Amniotic epithelial cell (primary cell): ENCODE measurements at regions not wholly inside any gene's neighbourhood (a gene's known extent, or its start where the extent isn't known, plus 50 kb on each side); places are given as distances from the start of the nearest gene placed in this dataset.

ENCODE experiments used
- DNase-seq: peaks from one replicate; pipeline ENCODE4 v3.0.0-alpha.2; 2010; ENCODE audit warnings: low read depth

DNA sequence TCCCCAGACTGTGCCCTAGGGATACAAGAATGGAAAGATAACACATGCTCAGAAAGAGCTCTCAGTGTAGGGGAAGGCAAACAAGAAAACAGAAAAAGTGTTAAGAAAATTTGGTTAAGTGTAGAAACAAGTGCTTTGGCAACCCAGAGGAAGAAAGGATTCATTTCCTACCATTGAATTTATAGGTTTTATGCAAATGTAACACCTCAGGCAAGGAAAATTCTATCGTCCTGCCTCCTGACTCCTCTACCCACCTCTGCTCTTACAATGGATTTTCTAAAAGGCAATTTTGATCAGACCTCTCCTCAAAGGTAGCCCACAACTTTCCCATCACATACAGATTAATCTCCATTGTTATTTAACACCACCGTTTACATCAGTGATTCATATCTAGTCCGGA, 298.7 kb downstream of the RFC3 start:
- DNase-seq: no peak

DNA sequence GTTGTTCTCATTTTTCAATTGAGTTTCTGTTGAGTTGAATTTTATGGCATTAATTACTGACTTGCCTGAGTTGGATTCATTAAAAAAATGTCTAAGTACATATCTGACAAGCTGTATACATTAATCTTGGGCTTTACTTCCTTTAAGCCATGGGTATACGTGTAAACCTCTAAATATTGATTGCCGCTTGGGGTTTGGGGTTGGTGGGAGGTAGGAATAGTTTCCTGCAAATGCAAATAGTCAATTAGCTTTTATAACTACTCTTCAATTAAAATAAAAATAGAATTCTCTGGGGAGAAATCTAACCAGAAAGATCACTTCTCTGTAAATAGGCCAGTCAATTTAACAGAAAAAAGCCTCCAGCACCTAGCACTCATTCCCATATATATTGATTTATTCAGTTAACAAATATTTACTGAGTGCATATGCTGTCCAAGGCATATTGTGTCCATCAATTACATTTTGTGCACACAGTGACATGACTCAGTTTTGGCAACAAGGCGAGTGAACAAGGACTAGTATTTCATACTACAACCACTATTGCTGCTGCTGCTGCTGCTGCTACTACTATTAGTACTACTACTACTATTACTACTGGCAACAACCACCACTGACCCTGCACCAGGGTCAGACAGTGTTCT, 306.8 kb downstream of the RFC3 start:
- DNase-seq: no peak

DNA sequence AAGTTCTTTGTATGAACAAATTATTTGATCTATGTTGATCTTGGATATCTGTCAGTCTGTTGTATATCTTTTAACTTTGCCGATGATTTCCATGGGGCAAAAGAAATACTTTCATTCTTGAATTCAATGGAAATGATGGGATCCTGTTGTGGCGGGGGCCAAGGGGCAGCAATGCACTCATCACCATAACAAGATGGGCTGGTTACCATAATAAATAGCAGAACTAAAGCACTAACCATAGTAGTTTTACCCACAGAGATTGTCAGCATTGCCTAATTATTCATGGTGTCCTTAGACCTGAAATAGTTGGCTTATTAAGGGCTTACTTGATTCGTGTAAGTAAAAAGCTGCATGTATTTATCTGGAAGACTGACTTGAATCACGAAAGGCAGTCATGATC, 309.6 kb downstream of the RFC3 start:
- no peak for DNase-seq

DNA sequence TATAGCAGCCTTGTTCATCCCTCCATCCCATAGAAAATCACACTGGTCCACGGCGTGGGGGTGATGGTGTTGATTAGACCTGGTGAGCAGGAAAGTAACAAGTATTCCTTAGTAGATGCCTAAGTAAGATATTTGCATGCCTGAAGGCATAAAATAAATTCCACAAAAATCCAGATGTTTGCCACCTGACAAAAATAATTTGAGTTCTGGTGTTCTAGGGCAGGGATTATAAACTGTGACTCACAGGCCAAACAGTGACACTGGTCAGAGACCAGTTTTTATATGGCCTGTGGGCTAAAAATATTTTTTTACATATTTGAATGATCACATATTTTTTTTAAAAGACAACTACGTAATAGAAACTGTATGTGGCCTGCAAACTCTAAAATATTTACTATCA, 310.7 kb downstream of the RFC3 start:
- DNase-seq: no peak

DNA sequence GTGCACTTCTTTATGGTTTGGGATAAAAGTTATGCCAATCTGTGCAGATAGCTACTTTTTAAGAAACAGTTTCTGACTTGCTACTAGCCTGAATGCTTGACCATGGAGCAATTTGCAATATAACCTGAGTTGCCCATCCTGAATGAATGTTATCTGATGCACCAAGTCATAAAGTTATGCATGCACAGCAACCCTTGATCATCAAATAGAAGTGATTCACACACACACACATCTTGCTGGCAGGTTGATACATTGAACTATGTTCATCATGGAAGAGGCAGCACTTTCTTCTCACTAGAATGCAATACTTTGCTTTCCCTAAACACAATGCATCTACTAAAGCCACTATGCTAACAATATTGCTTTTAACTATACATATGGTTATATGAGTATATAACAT, 311.5 kb downstream of the RFC3 start:
- no peak for DNase-seq

DNA sequence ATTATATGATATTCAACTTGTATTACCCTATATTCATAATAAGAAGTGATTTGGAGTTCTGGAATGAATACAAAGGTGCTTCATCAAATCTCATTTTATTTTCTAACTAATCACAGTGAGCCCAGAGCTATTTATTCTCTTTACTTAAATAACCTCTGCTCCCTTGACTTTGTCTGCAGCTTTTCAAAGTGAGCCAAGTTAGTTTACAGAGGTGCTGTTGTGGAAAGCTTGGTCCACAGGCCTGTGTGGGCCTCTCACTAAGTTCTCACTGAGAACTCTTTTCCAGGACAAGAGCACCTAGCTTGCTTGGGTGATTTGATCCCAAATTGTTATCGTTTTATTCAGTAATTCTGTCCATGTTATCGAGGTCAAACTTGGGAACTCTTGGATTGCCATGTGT, 319.3 kb downstream of the RFC3 start:
- DNase-seq: no peak

DNA sequence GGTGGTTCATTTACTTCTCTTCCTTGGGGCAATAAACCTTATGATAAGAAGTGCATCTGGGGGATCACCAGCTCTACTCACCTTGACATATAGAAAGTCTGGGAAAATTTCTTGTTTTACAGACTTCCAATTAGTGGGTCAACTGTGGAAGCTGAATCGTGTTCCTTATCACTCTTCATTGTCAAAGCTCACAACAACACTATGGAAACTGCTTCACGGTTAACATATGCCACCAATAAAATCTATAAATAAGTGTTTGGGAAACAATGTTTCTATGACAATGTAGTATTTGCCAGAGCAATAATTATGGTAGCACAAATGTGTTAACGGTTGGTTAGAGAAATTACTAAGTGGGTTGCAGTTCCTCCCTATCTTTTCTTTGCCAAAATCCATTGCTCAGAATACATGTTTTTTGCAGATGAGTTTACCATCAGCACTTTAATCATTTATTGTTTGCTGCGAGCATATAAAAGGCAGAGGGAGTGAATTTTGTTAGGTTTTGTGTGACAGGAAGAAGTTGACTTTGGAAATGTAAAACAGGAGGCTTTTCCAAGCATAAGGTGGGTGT, 321.8 kb downstream of the RFC3 start:
- DNase-seq: no peak

DNA sequence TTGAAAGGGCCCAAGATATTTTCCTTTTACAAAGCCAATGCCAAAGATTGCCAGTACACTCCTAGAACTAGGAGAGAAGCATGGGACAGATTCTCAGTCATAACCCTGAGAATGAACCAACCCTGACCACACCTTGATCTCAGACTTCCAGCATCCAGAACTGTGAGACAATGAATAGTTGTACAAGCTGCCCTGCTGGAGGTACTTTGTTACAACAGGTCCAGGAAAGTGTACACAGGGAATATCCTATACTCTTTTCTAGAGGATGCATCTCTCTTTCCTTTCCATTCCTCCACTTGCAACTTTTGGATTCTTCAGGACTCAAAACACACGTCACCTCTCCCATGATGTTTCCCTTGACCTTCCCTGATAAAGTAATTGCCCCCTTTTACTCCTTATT, 325.7 kb downstream of the RFC3 start:
- DNase-seq: no peak

DNA sequence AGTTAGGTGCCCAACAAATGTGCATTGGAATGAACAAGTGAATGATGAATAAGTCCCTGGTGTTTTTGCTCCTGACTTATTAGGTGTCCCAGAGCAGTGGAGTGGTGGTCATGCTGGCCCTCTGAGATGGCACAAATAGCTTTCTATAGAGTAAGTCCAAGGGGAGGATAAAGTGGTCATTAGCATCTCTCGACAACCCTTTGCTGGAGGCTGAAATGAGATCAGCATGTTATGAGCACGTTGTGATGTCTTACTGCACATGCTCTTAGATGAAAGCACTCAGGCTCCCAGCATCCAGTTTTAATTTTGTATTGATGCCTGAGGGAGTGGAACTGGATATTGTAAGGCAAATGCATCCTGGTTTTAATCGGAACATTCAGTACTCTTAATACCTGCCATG, 326.2 kb downstream of the RFC3 start:
- DNase-seq: no peak

DNA sequence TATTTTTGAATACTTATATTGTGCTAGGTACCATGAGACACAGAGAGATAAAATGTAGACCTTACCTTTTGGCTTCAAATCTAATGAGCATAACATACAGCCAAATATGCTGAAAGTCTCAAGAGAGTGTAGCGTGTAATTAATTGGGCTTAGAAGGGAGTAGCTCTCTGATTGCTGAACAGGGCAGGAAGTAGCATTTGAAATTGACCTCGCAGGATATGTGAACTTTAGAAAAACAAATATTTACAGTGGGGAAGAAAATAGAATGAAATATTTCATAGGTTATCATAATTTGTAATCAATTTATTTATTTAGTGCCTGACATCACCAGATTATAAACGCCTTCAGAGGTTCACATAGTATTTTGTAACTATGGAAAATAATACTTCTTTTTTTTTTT, 327.1 kb downstream of the RFC3 start:
- DNase-seq: no peak

DNA sequence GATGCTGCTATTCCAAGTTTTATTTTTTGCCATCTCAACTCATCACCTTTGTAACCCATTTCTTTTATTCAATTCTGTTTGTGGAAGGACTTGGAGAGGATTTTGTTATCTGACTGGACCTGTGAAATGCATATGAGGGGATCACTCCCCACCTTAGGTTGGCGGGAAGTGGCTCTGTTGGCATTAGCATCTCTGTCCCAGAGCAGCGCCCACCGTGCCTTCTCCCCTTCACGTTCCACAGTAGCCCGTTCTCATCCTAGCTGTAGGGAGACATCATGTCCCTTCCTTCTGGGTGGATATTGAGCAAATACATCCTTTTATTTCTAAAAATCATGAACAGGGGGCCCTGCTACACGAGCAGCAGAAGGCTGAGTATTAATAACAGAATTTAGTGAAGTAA, 330.4 kb downstream of the RFC3 start:
- no peak for DNase-seq

DNA sequence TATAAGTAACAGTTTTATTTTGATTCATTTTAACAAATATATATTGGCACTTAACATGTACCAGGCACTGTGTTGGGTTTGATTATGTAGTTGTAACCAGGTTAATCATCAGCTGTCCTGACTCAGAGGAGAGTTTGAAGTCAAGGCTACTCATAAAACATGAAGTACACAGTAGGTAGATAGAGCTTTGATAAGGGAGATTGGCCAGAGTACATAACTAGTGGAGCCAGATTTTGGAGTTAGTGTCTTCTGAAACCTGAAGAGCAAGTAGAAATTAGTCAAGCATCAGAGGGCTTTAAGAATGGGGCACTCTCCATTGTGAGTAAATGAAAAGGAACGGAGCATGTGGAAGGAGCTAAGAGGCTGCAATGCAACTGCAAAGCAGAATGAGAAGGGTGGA, 333.9 kb downstream of the RFC3 start:
- no peak for DNase-seq

DNA sequence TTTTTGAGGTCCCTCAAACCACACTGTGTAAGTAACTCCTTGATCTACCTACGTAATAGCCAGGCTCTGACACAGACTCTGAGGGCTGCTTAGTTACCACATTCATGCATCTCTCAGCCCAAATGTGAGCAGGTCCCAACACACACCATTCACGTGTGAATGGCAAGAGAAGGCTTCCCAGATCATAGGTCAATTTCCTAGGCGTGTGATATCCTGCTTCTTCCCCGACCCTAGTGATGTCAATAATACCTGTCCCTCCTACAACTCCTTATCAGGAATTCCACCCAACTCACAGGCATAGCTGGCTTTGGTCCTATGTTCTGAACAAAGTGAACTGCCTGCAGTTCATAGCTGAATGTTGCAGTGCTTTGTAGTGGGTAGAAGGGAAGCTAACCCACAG, 334.5 kb downstream of the RFC3 start:
- peak; percentile 37 for DNase-seq

DNA sequence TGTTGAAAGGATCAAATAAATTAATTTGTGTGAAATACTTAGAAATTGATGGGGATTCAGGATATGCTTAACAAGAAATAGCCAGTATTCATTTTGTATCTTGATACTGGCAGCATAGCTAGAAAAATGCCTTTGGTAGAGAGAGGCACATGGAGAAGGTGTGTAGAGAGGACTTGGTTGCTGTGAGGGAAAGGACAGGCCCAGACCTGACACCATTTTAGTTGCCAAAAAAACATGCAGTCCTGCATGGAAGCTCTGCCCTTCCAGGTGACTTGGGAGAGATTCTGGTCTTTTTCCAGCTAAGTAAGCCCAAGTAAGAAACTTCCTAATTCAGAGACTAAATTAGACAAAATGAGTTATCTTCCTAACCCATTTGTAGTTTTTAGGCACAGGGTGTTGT, 335.0 kb downstream of the RFC3 start:
- DNase-seq: no peak

DNA sequence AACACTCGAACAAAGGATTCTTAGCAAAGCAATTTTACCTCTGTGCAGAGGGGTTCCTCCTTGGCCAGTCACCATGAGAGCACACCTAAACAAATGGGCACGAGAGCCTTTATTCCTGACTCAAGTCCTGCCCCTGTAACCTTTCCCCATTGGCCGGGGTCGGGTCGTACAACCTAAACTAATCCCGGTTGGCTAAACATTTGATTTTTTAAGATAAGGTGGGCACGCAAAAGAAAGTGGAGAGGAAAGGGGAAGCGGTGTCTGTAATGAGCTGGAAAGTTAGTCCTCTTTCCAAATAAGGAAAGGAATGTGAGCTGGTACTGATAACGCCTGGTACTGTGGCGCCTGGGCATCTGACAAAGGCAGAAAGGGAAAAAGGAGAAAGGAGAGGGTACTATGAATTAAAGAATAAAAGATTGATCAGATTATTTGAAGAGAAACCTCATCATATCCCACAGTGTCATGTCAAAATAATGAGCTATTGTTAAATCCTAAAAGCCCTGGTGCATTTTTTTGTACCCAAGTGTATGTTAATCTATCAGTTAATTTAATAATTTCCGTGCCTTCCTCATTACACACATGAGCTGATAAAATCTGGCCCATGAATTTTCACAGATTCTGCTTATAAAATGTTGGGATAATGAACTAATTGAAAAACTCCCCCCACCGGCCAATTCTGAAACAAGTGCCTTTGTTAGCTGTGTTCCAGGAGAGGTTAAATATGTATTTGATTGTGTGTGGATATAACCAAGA, 335.7 kb downstream of the RFC3 start:
- DNase-seq: peak; percentile 66

DNA sequence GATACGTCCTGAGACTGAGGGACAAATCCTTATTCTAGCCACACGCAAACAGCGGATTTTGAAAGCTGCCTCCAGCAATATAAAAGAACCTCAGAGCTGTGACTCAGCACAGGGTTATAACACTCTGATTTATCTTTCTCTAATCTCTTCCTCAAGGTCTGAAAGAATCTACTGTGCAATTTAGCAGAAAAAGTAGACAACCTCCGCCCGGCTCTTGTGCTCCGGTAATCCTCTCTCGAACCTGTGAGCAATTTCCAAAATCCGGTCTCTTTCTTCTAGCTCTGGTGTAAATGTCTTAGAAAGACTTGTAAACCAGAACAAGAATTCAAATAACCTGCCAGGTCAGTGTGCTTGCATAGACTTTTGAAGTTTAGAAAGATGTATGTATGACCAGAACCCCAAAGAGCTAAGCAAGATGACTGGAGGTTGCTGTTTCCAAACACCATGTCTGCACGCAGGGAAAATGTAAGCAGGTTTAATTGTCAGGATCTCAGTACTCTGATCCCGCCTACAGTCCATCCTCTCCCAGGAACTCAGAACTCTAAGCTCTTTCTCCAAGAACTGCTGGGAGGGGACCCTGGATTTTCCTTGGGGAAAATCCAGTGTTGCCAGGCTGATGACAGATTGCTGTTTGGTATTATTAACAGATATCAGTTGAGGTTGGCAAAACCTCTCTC, 338.1 kb downstream of the RFC3 start:
- peak; percentile 86 for DNase-seq

DNA sequence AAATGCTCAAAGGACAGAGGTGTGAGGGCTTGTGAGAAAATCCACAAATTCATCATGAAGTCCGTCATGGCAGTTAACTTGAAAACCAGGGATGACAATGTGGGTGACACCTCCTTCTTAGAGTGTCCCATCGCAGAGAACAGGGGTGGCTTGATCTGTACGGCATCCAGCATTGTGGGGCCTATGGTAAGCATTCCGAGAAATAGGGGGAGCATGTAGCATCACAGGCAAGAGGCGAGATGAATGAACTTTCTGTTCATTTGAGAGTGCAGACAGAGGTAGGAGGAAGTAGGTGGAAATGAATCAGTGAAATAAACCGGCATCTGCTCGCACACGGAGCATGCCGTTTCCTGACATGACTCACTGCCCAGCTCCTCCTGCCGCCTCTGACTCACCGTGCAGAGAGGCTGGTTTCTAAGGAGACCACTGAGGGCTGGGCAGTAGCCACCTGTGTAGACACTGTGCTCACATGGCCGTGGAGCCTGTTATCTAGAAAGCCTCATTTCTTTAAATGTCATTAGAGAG, 339.0 kb downstream of the RFC3 start:
- peak; percentile 97 for DNase-seq

DNA sequence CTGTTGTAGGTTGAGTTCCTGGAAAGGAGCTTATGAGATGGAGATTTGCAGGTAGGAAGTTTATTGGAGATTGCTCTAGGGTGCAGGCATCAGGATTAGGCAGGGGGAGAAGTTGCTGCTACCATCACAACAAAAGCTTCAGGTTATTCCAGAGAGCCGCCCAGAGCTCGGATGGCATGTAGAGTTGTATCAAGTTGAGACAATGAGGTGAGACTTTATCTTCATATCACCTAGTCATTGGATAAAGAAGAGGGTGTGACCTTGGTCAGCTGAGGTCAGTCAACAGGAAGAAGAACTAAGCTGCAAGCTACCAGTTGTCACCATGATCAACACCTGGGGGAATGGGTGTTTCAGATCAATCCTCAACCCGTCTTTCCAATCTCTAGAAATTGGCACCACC, 342.0 kb downstream of the RFC3 start:
- DNase-seq: no peak

DNA sequence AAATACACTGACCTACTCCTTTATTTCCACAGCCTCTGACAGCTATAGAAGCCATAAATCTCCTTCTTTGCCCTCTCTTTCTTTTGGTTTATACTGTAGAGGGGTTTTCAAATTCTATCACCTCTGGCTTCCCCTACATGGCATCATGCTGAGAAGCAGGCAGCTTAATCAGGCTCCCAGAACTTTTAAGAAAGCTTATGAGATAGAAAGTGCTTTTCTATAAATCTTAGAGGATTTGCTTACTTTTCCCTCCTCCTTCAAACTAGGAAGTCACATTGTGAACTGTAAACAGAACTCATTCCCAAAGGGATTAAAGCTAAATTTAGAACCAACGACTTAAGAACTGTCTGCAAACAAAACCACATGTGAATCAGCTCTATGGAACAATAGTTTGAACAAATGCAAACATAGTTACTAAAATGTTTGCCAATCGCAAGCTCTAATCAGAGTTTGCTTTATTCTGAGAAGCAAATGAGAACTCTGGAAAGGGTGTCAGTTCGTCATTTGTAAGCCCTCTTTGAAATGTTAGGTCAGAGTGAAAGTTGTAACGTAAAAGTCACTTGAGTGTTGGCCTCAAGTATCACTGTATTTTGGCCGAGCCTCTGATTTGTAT, 344.1 kb downstream of the RFC3 start:
- peak; percentile 94 for DNase-seq

DNA sequence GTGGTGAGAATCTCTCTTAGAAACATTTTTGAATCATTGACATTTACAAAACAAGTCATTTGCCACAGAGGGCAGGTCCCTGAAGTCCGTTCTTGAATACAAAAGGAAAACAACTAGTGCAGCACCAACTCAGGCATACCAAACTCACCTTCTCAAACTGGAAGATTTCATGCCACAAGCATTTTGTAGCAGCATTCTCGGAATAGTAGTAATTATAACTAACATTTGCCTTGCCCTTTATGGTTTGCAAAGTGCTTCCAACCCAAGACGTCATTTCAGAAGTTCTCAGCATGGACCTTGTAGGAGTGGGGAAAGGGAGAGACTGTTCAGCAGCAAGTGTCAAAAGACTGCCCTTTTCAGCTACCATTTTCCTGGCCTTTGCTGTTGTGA, 344.6 kb downstream of the RFC3 start:
- DNase-seq: peak; percentile 48

DNA sequence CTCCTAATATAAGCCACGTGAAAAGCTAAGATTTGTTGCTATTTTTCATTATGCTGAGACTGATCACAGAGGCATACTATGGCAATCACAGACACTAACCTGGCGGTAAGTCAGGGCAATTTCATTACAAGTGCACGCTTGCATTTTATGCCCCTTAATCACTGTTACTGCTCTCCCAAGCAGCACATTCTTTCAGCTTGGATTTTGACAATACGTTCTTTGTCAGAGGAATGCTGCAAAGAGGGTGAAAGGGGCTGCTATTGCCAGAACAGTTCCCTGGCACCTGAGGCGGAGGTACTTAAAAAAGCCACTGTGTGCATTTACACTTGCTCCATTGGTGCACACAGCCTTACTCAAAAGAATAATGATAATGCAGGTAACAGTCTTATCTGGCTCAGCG, 346.6 kb downstream of the RFC3 start:
- DNase-seq: no peak

DNA sequence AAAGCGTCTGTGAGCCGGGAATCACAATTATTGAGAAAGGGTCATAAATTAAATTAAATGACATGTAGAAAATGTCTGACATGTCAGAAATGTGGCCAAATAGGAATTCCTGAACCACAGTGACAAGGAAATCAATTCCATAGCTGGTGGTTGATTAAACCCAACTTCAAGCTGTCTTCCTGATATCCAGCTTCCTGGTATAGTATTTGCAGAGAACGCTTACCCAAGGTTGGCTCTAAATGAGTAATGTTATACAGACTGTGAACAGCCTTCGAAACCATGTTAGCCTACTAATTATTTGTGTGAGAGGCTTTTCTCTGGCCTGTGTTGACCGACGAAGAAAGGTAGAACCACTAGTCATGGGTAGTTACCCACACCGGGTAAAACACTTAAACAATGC, 347.2 kb downstream of the RFC3 start:
- DNase-seq: no peak

DNA sequence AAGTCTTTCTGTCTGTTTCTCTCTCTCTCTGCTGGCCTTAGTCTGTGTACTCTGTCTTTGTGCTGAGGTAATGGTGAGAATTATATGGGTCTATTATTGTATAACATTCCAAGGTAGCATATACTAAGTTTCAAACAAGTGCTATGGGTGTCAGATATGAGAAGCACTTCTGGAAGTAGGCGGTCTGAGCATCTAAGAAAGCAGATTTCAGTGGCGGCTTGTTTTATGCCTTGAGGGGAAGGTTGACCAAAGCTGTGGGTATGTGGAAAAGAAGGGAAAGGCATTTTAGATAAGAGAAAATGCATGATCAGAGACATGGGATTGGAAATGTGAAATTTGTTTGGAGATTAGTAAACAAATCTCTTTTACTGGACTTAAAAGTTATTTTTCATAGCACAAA, 348.5 kb downstream of the RFC3 start:
- DNase-seq: no peak
